DMS 273 (cell line): ENCODE measurements at regions not wholly inside any gene's neighbourhood (a gene's known extent, or its start where the extent isn't known, plus 50 kb on each side); places are given as distances from the start of the nearest gene placed in this dataset.

ENCODE experiments used
- DNase-seq: peaks from one replicate; lab custom pipeline; 2025; ENCODE audit not compliant: unreplicated experiment; lab: John Stamatoyannopoulos, UW

GRCh38 chr4:181330654-181331201 lies 912.5 kb upstream of the TENM3 start:
- no peak for DNase-seq

DNA sequence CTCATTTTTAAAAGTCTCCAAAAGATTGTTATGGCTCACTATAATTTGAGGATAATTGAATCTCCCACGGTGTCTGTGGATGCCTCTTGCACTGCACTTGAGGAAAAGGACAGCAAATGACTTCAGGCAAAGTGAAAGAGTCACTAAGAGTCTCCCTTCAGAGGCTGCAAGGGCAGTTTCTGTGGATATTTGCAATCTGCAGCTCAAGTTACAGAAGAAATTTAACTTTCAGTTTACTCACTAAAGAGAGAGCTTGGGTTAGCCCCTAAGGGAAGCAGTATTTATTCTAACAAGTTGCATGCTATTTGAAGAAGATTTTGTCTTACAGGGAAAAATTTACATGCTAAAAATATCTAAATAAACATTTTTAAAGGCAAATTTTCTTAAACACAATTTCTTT lies 912.0 kb upstream of the TENM3 start:
- no peak for DNase-seq

GRCh38 chr4:181345931-181346330 lies 897.3 kb upstream of the TENM3 start:
- no peak for DNase-seq

- DNase-seq, result no peak
Measured at GRCh38 chr4:181350615-181351415, 892.4 kb upstream of the TENM3 start.

DNA sequence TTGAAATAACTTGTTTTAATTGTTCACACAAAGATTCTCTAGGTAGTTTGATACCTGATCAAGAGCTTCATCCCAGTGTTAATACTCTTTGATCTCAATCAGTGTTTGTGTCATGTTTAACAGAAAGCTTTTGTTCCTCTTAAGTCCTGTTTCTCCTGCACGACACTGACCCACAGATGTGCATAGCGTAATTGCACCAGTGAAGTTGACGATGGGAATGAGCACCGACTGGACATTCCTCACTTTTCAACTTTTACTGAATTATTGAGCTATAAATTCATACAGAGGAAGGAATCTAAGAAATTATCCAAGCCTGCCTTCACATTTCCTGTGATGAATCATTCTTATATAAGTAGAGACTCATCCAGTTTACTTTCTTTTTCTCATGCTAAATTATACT lies 878.7 kb upstream of the TENM3 start:
- no peak for DNase-seq

DNA sequence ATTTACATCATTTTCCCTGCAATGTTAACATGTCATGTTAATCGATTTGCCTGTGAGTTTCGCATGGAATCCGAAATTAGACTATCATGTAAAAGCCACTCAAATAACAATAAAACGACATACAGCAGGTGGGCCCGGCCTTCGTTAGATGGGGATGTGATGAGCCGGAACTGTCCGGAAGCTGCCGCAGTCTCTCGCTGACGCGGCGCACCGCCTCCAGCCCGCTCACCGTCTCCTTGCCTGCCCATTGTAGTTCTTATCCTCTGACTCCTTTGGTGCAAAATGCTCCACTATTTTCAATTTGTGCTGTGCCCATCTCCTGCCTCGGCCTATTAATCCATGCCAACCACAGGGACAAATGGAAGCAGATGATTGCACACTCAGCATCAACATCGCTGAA lies 877.5 kb upstream of the TENM3 start:
- DNase-seq, result no peak

- no peak for DNase-seq
Measured at GRCh38 chr4:181372014-181372413, 871.2 kb upstream of the TENM3 start.

DNA sequence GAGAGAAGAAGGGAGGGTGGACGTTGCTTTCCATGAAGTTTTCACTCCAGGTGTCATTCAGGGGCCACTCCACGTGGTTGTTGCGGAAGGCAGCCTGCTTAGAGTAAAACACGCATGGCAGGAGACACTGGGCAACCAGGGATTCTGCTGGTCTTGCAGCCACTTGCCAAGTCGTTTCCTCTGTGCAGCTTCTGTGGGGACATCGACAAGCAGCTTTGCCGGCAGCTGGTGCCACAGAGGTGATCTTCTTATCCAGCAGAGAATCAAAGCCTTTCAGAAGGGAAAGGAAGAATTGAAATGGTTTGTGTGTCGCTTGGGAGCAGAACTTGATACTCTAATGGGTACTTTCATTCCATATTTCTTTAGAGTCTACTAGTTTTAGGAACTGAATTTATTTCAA lies 867.1 kb upstream of the TENM3 start:
- no peak for DNase-seq

- no peak for DNase-seq
Measured at GRCh38 chr4:181388061-181388460, 855.1 kb upstream of the TENM3 start.

DNA sequence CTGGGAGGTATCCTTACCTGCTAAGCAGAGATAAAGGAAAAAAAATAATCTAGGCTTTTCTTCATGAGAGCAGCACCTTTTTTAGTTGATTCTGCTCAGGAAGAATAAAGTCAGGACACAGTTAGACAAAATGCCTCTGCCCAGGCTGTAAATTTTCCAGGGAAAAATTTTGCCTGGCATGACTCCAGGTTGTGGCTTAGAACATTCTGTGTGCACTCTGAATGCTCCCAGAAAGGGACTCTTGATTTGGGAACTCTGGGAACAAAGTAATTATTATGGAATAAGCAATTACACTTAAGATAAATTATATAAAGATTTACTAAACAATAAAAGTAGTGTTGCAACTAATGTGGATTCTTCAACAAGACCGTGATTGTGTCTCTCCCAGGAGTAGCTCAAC lies 826.2 kb upstream of the TENM3 start:
- no peak for DNase-seq

GRCh38 chr4:181418496-181418895 lies 824.7 kb upstream of the TENM3 start:
- DNase-seq, result no peak

- DNase-seq, result no peak
Measured at GRCh38 chr4:181420950-181421349, 822.3 kb upstream of the TENM3 start.

GRCh38 chr4:181424362-181425016 lies 818.7 kb upstream of the TENM3 start:
- no peak for DNase-seq

GRCh38 chr4:181427076-181427475 lies 816.1 kb upstream of the TENM3 start:
- no peak for DNase-seq

DNA sequence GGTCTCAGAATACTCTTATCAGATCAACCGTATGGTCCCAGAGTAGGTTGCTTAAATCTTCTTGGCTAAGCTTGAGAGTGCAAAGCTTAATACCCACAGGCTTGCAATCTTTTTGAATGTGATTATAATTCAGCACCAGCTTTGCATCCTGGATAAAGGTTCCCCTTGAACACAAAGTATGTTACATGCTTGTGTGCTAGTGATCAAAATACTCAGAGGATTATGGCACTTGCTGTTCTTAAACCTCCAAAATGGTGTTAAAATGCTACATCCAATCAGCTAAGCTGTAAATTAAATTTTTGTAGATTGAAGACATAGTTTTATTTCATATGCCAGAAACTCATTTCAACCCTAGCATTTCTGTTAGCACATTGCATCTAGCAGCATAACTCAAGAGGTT lies 812.2 kb upstream of the TENM3 start:
- no peak for DNase-seq

- no peak for DNase-seq
Measured at GRCh38 chr4:181431661-181432060, 811.5 kb upstream of the TENM3 start.

DNA sequence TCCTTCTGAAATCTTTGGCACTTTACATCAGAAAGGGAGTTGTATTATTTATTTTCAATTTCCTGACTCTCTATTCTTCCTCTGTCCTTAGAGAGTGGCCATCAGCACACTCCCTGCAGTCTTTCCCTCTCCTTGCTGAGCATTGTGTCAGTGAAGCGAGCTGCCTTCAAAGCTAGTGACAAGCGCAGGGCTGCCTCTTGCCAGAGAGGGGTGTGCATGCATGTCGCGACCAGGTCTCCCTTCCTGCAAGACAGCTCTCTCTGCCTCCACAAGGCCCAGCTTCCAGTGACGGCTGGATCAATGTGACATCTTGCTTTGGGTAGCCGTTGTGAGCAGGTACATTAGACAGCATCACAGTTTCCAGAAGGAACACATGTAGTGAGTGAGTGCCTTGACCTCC lies 810.9 kb upstream of the TENM3 start:
- DNase-seq, result no peak

DNA sequence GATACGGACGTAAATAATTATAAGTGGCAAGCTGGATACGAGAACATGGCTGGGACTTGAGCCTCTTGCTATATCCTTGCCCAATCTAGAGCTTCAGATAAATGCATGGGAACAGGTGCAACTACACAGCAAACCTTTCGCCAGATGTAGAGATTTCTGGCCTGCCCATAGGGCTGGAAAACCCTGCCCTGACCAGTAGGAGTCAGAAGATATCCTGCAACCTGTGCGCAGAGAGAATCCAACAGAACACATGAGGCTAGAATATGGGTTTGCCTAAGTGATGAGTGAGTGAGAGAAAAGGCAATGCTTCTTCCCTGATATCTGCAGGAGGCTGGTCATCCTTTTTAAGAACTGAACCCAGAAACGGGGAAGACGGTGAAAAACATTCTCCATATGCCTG lies 805.3 kb upstream of the TENM3 start:
- no peak for DNase-seq

DNA sequence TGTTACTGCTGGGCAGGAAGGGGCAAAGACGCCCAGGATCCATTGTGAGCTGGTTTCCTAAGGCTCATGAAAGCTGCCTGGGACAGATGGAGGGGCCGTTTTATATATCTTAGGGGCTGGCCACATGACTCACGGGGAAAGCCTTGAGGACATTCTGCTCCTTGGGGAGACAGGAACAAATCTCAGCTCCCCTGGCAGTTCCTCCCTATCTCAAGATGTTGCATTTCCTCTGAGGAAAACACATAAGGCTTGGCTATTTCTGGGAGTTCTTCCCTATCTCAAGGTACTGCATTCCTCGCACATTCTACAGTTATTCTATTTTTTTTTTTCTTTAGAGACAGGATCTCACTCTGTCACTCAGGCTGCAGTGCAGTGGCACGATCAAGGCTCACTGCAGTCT lies 804.6 kb upstream of the TENM3 start:
- DNase-seq, result no peak

DNA sequence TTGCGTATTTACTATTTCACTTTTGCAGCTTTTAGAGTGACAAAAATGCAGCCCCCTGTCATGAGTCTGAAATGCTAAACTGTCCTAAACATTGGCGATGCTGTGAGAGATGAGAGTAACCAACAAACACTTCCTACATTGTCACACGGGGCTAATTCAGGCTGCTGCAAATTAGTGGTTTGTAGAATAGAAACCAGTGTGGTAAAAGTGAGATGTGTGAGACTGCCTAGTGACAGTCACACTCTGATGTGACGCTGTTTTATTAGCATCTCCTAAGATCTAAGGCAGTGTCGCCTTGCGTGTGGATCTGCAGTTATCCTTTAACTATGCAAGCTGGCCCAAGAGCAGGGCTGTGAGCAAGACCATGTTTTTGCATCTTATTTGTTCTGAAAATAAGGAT lies 800.2 kb upstream of the TENM3 start:
- no peak for DNase-seq

GRCh38 chr4:181465826-181466225 lies 777.4 kb upstream of the TENM3 start:
- DNase-seq, result no peak

DNA sequence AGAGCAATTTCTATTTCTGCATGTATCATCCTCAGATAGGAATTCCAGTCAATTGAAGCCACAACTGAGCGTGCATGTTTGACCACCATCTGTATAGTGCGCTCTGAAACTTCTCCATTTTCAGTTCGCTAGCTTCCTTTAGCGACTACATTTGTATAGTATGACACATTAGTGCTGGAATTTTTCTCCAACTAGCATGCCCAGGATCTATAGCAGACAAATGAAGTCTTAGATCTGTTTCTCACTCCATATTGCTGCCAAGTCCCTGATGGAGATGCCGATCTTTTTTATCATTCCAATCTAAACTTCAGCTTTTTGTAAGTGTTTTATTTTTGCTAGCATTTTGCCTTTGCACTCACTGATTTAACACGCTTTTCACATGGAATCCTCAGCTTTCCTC lies 774.8 kb upstream of the TENM3 start:
- no peak for DNase-seq

DNA sequence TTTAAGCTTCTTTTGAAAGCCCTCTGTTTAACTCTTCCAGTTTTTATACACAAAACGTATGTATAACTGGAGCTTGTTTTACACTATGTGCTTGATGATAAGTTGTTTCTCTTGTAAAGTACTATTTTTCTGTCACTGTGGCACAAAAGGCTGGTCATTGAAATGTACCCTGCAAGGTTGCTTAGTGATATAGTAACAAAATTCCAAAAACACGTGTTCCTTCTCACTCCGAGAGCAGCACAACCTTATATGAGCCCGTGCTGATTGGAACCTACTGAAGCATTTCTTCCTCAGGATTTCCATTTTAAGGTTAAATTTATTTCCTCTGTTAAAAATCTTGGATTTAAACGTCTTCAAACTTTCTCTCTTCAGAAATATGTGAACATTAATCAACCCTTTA lies 772.9 kb upstream of the TENM3 start:
- no peak for DNase-seq
